Endothelial cell of umbilical vein (primary cell): ENCODE measurements at regions not wholly inside any gene's neighbourhood (a gene's known extent, or its start where the extent isn't known, plus 50 kb on each side); places are given as distances from the start of the nearest gene placed in this dataset.
"Not testable (repeated sequence)": the region's sequence is repeated elsewhere in the genome, so short reads cannot be mapped to it uniquely, and the experiment has no call there.

Experiments used
- JUN ChIP-seq: IDR thresholded peaks from 2 replicates; pipeline ENCODE4 v1.6.1; 2011; ENCODE audit warnings: borderline replicate concordance, low read depth; ENCODE audit not compliant: insufficient read length, insufficient read depth
- TF ChIP-seq, protein P1 (sequence below), 2 donors: IDR thresholded peaks; 1 replicate in 1 of 2; 2 replicates in 1 of 2; pipeline ENCODE4 v1.5.1; 2011; ENCODE audit warnings: low read length in 2 of 2, mild to moderate bottlenecking in 2 of 2, moderate library complexity in 2 of 2, control low read depth in 1 of 2, inconsistent platforms in 1 of 2, low read depth in 1 of 2; ENCODE audit not compliant: insufficient read depth in 1 of 2; ENCODE audit errors: extremely low read depth in 1 of 2
- TF ChIP-seq, protein P2 (sequence below): IDR thresholded peaks from 2 replicates; pipeline ENCODE4 v1.6.1; 2011; ENCODE audit not compliant: insufficient read depth, insufficient read length

DNA sequence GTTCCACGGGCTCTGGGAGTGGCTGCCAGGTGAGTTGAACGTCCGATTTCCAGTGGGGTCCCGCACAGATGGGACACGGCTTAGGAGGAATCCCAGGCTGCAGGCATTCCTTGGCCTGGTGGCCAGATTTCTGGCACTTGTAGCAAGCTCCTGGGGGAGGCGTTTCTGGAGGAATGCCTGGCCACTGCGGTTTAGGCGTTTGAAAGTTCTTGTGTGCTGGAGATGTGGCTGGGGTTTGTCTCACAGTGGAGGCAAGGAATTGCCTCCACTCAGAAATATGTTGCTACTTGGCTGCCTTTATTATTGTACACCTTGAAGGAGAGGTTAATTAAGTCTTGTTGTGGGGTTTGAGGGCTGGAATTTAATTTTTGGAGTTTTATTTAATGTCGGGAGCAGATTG, 583.3 kb upstream of the MDGA2 start:
- TF ChIP-seq, protein P1, sequence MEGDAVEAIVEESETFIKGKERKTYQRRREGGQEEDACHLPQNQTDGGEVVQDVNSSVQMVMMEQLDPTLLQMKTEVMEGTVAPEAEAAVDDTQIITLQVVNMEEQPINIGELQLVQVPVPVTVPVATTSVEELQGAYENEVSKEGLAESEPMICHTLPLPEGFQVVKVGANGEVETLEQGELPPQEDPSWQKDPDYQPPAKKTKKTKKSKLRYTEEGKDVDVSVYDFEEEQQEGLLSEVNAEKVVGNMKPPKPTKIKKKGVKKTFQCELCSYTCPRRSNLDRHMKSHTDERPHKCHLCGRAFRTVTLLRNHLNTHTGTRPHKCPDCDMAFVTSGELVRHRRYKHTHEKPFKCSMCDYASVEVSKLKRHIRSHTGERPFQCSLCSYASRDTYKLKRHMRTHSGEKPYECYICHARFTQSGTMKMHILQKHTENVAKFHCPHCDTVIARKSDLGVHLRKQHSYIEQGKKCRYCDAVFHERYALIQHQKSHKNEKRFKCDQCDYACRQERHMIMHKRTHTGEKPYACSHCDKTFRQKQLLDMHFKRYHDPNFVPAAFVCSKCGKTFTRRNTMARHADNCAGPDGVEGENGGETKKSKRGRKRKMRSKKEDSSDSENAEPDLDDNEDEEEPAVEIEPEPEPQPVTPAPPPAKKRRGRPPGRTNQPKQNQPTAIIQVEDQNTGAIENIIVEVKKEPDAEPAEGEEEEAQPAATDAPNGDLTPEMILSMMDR (IDR thresholded peaks at IDR 0.05; ENCODE audit: extremely low read depth in 1 of 2, insufficient read depth in 1 of 2, low read depth in 1 of 2, low read length in 2 of 2) = not testable (repeated sequence)
- TF ChIP-seq JUN = not testable (repeated sequence)
- TF ChIP-seq, protein P2, sequence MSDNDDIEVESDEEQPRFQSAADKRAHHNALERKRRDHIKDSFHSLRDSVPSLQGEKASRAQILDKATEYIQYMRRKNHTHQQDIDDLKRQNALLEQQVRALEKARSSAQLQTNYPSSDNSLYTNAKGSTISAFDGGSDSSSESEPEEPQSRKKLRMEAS = not testable (repeated sequence)
